Brain microvascular endothelial cell (primary cell): ENCODE measurements at regions not wholly inside any gene's neighbourhood (a gene's known extent, or its start where the extent isn't known, plus 50 kb on each side); places are given as distances from the start of the nearest gene placed in this dataset.

Experiments used
- DNase-seq: peaks from one replicate; pipeline ENCODE4 v3.0.0-alpha.2; 2020
- H3K27ac ChIP-seq: fragments of 250-450 bp; sonication (Bioruptor Pico); 2 replicates; pipeline ENCODE4 v1.5.1; 2020; ENCODE audit warnings: mild to moderate bottlenecking, moderate library complexity
- H3K27me3 ChIP-seq: fragments of 250-450 bp; sonication (Bioruptor Pico); replicated peaks from 2 replicates; pipeline ENCODE4 v1.5.1; 2020; ENCODE audit warnings: mild to moderate bottlenecking
- H3K36me3 ChIP-seq: fragments of 250-450 bp; sonication (Bioruptor Pico); replicated peaks from 2 replicates; pipeline ENCODE4 v1.5.1; 2020; ENCODE audit warnings: mild to moderate bottlenecking
- H3K4me3 ChIP-seq: 2 replicates; pipeline ENCODE4 v1.5.1; 2011; ENCODE audit warnings: low read depth, mild to moderate bottlenecking, control low read depth, low read length, moderate library complexity
- in situ Hi-C: cut with HindIII; loops from 2 replicates; pipeline ENCODE4 v1.10.0; 2017; ENCODE audit warnings: low sequenced_read_pairs, low pct_ligation_motif_present
- TF ChIP-seq, protein P1 (sequence below): IDR thresholded peaks from 2 replicates; pipeline ENCODE4 v1.5.1; 2011; ENCODE audit warnings: low read depth, mild to moderate bottlenecking, moderate library complexity, low read length, control low read depth, inconsistent platforms; ENCODE audit errors: missing control alignments

DNA sequence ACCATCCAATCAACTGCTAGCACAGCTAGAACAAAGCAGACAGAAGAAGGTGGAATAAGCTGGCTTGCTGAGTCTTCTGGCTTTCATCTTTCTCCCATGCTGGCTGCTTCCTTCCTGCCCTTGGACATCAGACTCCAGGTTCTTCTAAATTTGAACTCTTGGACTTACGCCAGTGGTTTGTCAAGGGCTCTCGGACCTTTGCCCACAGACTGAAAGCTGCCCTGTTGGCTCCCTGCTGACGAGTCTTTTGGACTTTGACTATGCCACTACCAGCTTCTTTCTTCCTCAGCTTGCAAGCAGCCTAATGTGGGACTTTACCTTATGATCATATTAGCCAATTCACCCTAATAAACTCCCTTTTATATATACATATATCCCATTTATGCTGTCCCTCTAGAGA lies 164.1 kb upstream of the GJE1 start:
- no peak overlapping the region for H3K27ac ChIP-seq
- H3K27me3 ChIP-seq = no peaks in the 10 kb centered on the region
- no peaks in the 10 kb centered on the region for H3K36me3 ChIP-seq
- no peak for DNase-seq
- in situ Hi-C loops = no loop called here
- TF ChIP-seq, protein P1, sequence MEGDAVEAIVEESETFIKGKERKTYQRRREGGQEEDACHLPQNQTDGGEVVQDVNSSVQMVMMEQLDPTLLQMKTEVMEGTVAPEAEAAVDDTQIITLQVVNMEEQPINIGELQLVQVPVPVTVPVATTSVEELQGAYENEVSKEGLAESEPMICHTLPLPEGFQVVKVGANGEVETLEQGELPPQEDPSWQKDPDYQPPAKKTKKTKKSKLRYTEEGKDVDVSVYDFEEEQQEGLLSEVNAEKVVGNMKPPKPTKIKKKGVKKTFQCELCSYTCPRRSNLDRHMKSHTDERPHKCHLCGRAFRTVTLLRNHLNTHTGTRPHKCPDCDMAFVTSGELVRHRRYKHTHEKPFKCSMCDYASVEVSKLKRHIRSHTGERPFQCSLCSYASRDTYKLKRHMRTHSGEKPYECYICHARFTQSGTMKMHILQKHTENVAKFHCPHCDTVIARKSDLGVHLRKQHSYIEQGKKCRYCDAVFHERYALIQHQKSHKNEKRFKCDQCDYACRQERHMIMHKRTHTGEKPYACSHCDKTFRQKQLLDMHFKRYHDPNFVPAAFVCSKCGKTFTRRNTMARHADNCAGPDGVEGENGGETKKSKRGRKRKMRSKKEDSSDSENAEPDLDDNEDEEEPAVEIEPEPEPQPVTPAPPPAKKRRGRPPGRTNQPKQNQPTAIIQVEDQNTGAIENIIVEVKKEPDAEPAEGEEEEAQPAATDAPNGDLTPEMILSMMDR = no peak
- H3K4me3 ChIP-seq = no peak overlapping the region

DNA sequence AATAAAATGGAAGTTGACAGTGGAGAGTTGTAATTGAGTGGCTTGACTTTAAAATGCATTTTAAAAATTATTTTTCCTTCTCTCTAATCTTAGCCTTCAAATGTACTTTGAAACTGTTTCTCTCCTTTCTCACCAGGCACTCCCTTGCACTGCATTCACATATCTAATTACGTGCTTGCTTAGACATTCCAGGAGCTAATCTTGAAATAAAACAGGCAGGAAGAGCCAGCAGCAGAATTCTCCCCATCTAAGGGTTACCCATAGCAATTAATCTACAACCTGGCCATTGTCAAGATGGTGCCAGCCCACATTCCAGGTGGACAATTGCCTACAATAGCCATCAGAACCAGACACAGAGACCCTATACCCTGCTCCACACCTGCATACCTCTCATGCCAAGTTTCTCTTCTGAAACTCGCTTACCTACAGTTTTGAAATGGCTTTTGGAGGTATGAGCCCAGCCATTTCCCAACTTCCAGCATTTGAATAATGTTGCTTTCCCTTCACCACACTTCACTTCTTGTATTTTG lies 167.6 kb upstream of the GJE1 start:
- TF ChIP-seq, protein P1 = no peak
- in situ Hi-C loops = no loop called here
- H3K27ac ChIP-seq = no peak overlapping the region
- no peak overlapping the region for H3K4me3 ChIP-seq
- no peak for DNase-seq
- H3K27me3 ChIP-seq = no peaks in the 10 kb centered on the region
- no peaks in the 10 kb centered on the region for H3K36me3 ChIP-seq

DNA sequence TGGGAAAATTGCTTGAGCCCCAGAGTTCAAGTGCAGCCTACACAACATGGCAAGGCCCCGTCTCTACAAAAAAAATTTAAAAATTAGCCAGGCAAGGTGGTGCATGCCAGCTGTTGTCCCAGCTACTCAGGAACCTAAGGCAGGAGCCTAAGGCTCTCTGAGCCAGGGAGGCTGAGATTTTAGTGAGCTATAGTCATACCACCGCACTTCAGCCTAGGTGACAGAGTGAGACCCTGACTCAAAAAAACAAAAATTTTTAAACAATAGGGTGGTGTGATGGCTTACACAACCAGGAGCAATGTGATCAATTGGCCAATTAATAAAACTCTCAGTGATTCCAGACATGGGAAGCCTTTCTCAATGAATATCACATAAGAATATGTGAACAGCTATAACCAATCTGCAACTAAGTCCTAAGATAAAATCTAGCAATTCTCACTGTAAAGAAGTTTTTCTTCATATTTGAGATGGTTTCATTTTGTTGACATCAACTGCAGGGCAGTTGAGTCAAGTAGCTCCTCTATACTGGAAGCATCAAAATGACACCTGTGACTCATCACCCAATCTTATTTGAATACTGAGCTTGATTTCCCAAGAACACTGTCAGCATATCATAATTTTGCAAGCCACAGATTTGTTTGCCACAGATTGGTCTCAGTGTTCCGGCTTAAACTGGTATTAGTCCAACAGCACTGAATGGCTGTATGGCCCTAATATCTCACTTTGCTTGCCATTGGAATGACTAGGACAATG lies 169.0 kb upstream of the GJE1 start:
- no peaks in the 10 kb centered on the region for H3K36me3 ChIP-seq
- no peak overlapping the region for H3K27ac ChIP-seq
- TF ChIP-seq, protein P1 = no peak
- in situ Hi-C loops = no loop called here
- DNase-seq = no peak
- no peaks in the 10 kb centered on the region for H3K27me3 ChIP-seq
- H3K4me3 ChIP-seq = no peak overlapping the region

DNA sequence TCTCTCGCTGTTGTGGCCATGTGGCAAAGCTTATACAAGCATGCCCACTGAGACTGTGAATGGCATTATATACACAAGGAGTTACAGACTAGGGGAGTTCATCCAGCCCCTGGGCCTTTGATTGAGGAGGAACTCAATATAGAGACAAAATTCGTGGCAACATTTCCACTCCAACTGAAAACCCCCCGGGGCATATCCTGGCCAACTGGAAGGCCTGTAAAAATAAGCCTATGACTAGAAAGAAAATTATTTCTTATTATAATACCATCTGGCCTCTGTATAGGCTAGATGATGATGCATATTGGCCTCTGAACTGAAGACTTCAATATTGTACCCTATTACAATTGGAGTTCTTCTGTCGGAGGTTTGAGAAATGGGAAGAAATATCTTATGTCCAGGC lies 175.5 kb upstream of the GJE1 start:
- TF ChIP-seq, protein P1 = no peak
- no peaks in the 10 kb centered on the region for H3K36me3 ChIP-seq
- H3K4me3 ChIP-seq = no peak overlapping the region
- in situ Hi-C loops = no loop called here
- DNase-seq = no peak
- H3K27ac ChIP-seq = no peak overlapping the region
- no peaks in the 10 kb centered on the region for H3K27me3 ChIP-seq

DNA sequence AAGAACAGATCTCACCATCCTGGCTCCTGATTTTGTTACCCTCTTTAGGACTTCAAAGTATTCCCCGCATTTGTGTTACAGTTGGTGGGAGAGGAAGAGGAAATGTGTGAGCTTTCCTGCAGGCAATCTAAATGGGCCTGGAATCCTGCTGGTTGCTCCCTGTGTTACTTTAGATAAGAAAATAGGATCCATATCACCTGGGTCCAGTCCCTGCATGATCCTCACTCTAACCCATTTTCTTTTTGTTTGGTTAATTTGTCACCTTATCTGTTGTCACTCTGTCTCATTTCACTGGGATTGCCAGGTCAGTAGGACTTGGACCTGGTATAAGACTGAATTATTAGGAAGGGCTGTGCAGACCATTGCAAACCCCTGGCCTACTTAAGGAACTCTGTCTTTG lies 175.9 kb upstream of the GJE1 start:
- in situ Hi-C loops = no loop called here
- Histone ChIP-seq H3K4me3 (no peak overlapping the region), H3K36me3 (no peaks in the 10 kb centered on the region), H3K27me3 (no peaks in the 10 kb centered on the region), H3K27ac (no peak overlapping the region)
- TF ChIP-seq, protein P1 = no peak
- no peak for DNase-seq
